ENCODE measurements at regions not wholly inside any gene's neighbourhood (a gene's known extent, or its start where the extent isn't known, plus 50 kb on each side); places are given as distances from the start of the nearest gene placed in this dataset.

DNA sequence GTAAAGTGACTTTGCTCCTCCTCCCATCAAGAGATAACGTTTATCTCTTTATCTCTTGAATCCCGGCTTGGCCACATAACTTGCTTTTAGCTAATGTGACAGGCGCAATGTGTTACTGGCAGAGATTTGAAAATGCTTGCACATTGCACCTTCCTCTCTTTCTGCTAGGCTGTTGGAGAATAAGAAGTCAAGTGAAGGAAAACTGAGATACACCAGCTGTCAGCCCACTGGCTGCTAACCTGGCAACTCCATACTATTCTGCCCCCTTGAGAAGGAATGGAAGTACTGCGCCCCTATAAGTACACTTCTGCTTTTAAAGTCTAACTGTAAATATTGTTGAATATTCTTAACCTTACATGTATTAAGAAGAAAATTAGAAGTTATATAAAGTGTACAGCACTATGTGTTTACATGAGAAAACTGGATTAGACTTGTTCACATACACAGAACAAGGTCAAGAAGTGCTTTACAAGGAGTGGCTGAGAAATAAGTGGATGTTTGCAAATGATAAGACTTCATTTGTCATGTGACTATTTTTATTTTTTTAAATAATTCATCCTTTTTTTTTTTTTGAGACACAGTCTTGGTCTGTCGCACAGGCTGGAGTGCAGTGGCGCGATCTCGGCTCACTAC, 424.5 kb upstream of the CTSO start:
- TF ChIP-seq CTCF (conservative IDR thresholded peaks at IDR 0.05) = peak; percentile 57
- TF ChIP-seq ZFX (IDR thresholded peaks at IDR 0.05) = no peak
